ENCODE measurements at regions not wholly inside any gene's neighbourhood (a gene's known extent, or its start where the extent isn't known, plus 50 kb on each side); places are given as distances from the start of the nearest gene placed in this dataset.

DNA sequence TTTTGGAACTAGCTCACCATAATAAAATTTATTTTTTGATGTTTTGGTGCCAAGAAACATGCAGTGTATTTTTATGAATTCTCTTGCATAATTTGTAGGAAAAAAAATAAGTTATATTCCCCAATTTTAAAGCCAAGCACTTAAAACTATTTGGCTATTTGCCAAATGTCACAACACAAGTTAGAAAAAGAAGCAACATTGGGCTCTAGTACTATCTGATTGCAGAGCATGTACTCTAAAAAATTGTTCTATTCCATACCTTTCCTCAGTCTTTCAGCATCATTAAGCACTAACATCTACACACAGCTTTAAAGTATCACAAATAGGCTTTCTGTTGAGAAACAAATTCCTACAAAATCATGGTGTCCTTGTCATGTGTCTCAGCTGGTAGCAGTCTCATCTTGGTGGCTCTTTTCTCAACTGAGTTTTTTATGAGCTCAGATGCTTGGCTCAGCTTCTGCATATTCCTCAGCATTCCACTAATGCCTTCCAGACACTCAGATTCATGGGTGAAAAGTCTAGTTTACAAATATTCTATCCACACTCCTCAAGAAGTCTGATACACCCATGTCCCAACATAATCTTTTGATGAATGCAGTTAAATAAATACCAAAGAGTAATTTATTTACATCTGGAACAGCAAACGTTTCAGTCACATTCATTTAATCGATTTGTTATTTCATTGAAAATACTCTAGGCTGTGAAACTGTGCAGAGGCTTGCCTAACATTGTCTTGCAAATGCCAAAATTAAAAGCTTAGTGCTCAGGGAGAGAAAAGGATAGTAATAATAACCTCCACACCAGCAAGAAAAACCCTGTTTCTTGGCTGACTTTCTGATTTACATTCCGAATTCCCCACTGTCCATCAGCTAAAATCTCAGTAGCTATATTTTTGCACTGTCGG is 2209.9 kb downstream of the PCDH7 start:
- Histone ChIP-seq H3K4me2 (ENCODE audit: low read length) (no peak overlapping the region), H3K27ac (ENCODE audit: low read depth, low read length, poor library complexity, severe bottlenecking) (no peak overlapping the region), H2AFZ (ENCODE audit: low read length) (no peak overlapping the region), H3K36me3 (ENCODE audit: insufficient read depth, low read length) (no peaks in the 10 kb centered on the region), H3K4me1 (ENCODE audit: insufficient read depth, low read length, poor library complexity, severe bottlenecking) (no peaks in the 10 kb centered on the region), H4K20me1 (ENCODE audit: insufficient read depth, low read length) (no peaks in the 10 kb centered on the region), H3K4me3 (ENCODE audit: low read depth, low read length, poor library complexity, severe bottlenecking) (no peak overlapping the region), H3K9me2 (ENCODE audit: insufficient read depth, low read length) (no peaks in the 10 kb centered on the region), H3K79me2 (ENCODE audit: insufficient read depth, low read depth, low read length) (no peaks in the 10 kb centered on the region), H3K9me3 (ENCODE audit: low read length) (no peaks in the 10 kb centered on the region)
- ChIA-PET CTCF (ENCODE audit: unreplicated experiment) (no interaction called here), POLR2A (no interaction called here)
- intact Hi-C loops (cut with micrococcal nuclease; ENCODE audit: unreplicated experiment): no loop called here
- TF ChIP-seq, protein P1, sequence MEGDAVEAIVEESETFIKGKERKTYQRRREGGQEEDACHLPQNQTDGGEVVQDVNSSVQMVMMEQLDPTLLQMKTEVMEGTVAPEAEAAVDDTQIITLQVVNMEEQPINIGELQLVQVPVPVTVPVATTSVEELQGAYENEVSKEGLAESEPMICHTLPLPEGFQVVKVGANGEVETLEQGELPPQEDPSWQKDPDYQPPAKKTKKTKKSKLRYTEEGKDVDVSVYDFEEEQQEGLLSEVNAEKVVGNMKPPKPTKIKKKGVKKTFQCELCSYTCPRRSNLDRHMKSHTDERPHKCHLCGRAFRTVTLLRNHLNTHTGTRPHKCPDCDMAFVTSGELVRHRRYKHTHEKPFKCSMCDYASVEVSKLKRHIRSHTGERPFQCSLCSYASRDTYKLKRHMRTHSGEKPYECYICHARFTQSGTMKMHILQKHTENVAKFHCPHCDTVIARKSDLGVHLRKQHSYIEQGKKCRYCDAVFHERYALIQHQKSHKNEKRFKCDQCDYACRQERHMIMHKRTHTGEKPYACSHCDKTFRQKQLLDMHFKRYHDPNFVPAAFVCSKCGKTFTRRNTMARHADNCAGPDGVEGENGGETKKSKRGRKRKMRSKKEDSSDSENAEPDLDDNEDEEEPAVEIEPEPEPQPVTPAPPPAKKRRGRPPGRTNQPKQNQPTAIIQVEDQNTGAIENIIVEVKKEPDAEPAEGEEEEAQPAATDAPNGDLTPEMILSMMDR (conservative IDR thresholded peaks at IDR 0.05; ENCODE audit: low read length): no peak
- no TSS peak for BruUV-seq (replicated peaks)
- no peak for DNase-seq (ENCODE audit: low spot score)

DNA sequence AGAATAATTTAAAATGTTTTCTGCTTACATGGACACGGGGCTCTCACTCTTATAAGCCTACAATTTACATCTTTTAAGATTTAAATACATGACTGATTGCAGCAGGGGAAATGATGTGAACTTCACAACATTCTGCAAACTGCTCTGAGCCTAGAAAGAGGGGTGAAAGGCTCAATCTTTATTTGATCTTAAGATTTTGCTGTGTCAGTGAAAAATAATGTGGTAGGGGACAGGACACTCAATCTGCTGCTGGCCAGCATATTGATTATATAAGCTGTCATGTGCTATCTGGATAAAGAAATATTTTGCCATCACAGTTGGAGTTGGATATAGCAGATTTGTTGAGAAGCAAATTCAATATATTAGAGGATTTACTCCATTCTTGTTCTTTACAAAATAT is 2210.5 kb downstream of the PCDH7 start:
- TF ChIP-seq, protein P1 (conservative IDR thresholded peaks at IDR 0.05; ENCODE audit: low read length): no peak
- no peak for TF ChIP-seq EZH2phosphoT487 (IDR thresholded peaks at IDR 0.05; ENCODE audit: borderline replicate concordance, low read depth, low read length)
- Histone ChIP-seq H3K4me1 (ENCODE audit: insufficient read depth, low read length, poor library complexity, severe bottlenecking) (no peaks in the 10 kb centered on the region), H2AFZ (ENCODE audit: low read length) (no peak overlapping the region), H3K36me3 (ENCODE audit: insufficient read depth, low read length) (no peaks in the 10 kb centered on the region), H4K20me1 (ENCODE audit: insufficient read depth, low read length) (no peaks in the 10 kb centered on the region), H3K4me3 (ENCODE audit: low read depth, low read length, poor library complexity, severe bottlenecking) (no peak overlapping the region), H3K27ac (ENCODE audit: low read depth, low read length, poor library complexity, severe bottlenecking) (no peak overlapping the region), H3K79me2 (ENCODE audit: insufficient read depth, low read depth, low read length) (no peaks in the 10 kb centered on the region), H3K9me3 (ENCODE audit: low read length) (no peaks in the 10 kb centered on the region), H3K4me2 (ENCODE audit: low read length) (no peak overlapping the region), H3K9me2 (ENCODE audit: insufficient read depth, low read length) (no peaks in the 10 kb centered on the region)
- BruUV-seq (replicated peaks): no TSS peak
- POLR2A ChIA-PET: no interaction called here
- no peak for DNase-seq (ENCODE audit: low spot score)
- CTCF ChIA-PET (ENCODE audit: unreplicated experiment): no interaction called here
- intact Hi-C loops (cut with micrococcal nuclease; ENCODE audit: unreplicated experiment): no loop called here

DNA sequence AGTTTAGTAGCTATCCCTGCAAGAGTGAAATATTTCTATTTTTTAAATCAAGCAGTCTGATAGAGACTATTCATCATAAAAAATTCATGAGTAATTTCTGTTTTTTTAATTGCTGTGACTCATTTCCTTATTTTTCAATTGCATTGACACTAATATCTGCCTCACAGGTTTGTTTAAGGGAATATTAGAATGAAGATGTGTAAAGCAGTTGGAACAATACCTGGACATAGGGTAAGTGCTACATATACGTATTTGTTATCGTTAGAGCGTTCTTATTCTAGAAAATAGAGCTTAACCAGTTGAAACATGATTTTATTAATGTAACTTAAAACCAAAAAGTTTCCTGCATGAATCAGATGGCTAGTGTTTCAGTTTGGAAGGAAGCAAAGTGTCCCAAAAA is 2211.3 kb downstream of the PCDH7 start:
- intact Hi-C loops (cut with micrococcal nuclease; ENCODE audit: unreplicated experiment): no loop called here
- H3K4me2 ChIP-seq (ENCODE audit: low read length): no peak overlapping the region

More for the DNA sequence above, 2211.3 kb downstream of the PCDH7 start:
- no peaks in the 10 kb centered on the region for H3K9me3 ChIP-seq (ENCODE audit: low read length)
- no peaks in the 10 kb centered on the region for H3K9me2 ChIP-seq (ENCODE audit: insufficient read depth, low read length)
- H3K36me3 ChIP-seq (ENCODE audit: insufficient read depth, low read length): no peaks in the 10 kb centered on the region
- TF ChIP-seq, protein P1 (conservative IDR thresholded peaks at IDR 0.05; ENCODE audit: low read length): no peak
- no peak for TF ChIP-seq EZH2phosphoT487 (IDR thresholded peaks at IDR 0.05; ENCODE audit: borderline replicate concordance, low read depth, low read length)
- BruUV-seq (replicated peaks): no TSS peak
- H3K79me2 ChIP-seq (ENCODE audit: insufficient read depth, low read depth, low read length): no peaks in the 10 kb centered on the region
- POLR2A ChIA-PET: no interaction called here
- DNase-seq (ENCODE audit: low spot score): no peak
- H3K4me1 ChIP-seq (ENCODE audit: insufficient read depth, low read length, poor library complexity, severe bottlenecking): no peaks in the 10 kb centered on the region
- H4K20me1 ChIP-seq (ENCODE audit: insufficient read depth, low read length): no peaks in the 10 kb centered on the region
- CTCF ChIA-PET (ENCODE audit: unreplicated experiment): no interaction called here
- H2AFZ ChIP-seq (ENCODE audit: low read length): no peak overlapping the region
- H3K27ac ChIP-seq (ENCODE audit: low read depth, low read length, poor library complexity, severe bottlenecking): no peak overlapping the region
- H3K4me3 ChIP-seq (ENCODE audit: low read depth, low read length, poor library complexity, severe bottlenecking): no peak overlapping the region
